ENCODE measurements at regions not wholly inside any gene's neighbourhood (a gene's known extent, or its start where the extent isn't known, plus 50 kb on each side); places are given as distances from the start of the nearest gene placed in this dataset.

Small RNAs in the stretch of these regions (small RNA-seq; reads per million reads assigned to genes)
- 0 reads per million in 4 donors for gene RNU6-1319P
